ENCODE measurements at regions not wholly inside any gene's neighbourhood (a gene's known extent, or its start where the extent isn't known, plus 50 kb on each side); places are given as distances from the start of the nearest gene placed in this dataset.
"Not testable (repeated sequence)": the region's sequence is repeated elsewhere in the genome, so short reads cannot be mapped to it uniquely, and the experiment has no call there.

GRCh38 chr16:22586732-22587131, 76.0 kb downstream of the NPIPB5 start:
- H3K4me2 ChIP-seq (ENCODE audit: low read depth, low read length, poor library complexity, severe bottlenecking); H4K20me1 ChIP-seq (ENCODE audit: insufficient read depth, low read length, poor library complexity, severe bottlenecking); H2AFZ ChIP-seq (ENCODE audit: low read length); H3K9me3 ChIP-seq (ENCODE audit: insufficient read depth, low read depth, low read length); H3K4me1 ChIP-seq (ENCODE audit: insufficient read depth, low read length, poor library complexity, severe bottlenecking); H3F3A ChIP-seq (ENCODE audit: low read depth); H3K4me3 ChIP-seq (ENCODE audit: low read length, poor library complexity, severe bottlenecking); H3K79me2 ChIP-seq (ENCODE audit: insufficient read depth, low read length); H3K27me3 ChIP-seq (ENCODE audit: insufficient read depth, low read length, poor library complexity, severe bottlenecking); H3K9ac ChIP-seq (ENCODE audit: low read depth, low read length, poor library complexity, severe bottlenecking); H3K9me2 ChIP-seq (replicated peaks; ENCODE audit: low read depth, low read length); H3K36me3 ChIP-seq (ENCODE audit: insufficient read depth, low read length): not testable (repeated sequence)

- H3K4me2 ChIP-seq (ENCODE audit: low read depth, low read length, poor library complexity, severe bottlenecking); H3K4me3 ChIP-seq (ENCODE audit: low read length, poor library complexity, severe bottlenecking); H3K79me2 ChIP-seq (ENCODE audit: insufficient read depth, low read length); H3K9me3 ChIP-seq (ENCODE audit: insufficient read depth, low read depth, low read length); H2AFZ ChIP-seq (ENCODE audit: low read length); H3K9me2 ChIP-seq (replicated peaks; ENCODE audit: low read depth, low read length); H4K20me1 ChIP-seq (ENCODE audit: insufficient read depth, low read length, poor library complexity, severe bottlenecking); H3K9ac ChIP-seq (ENCODE audit: low read depth, low read length, poor library complexity, severe bottlenecking); H3F3A ChIP-seq (ENCODE audit: low read depth); H3K4me1 ChIP-seq (ENCODE audit: insufficient read depth, low read length, poor library complexity, severe bottlenecking); H3K36me3 ChIP-seq (ENCODE audit: insufficient read depth, low read length); H3K27me3 ChIP-seq (ENCODE audit: insufficient read depth, low read length, poor library complexity, severe bottlenecking): not testable (repeated sequence)
Observed at GRCh38 chr16:22589757-22590156, 79.1 kb downstream of the NPIPB5 start.

DNA sequence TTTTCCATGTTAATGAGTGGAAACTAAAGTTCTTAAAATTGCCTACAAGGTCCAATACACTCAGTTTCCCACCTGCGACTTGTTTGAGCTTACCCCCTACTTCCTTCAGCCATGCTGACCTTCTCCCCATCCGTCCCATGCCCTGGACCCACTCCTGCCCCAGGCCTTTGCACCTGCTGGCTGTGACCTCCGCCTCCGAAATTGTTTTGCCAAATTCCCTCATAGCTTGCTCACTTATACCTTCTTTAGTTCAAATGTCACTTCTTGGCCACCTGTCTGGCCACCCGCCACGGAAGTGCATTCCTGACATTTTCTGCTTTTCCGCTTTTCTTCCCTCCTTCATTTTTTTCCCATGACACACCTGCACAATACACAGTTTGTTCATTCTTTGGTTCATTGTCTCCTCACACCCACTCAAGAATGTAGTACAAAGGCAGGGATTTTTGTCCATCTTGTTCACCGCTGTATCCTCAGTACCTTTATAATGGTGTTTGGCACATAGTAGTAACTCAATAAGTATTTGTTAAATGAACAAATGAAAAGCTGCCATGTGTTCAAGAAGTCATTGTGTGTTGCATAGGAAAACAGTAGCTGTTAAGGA, 85.9 kb downstream of the NPIPB5 start:
- H3K9me3 ChIP-seq (ENCODE audit: insufficient read depth, low read depth, low read length); H4K20me1 ChIP-seq (ENCODE audit: insufficient read depth, low read length, poor library complexity, severe bottlenecking); H3K27me3 ChIP-seq (ENCODE audit: insufficient read depth, low read length, poor library complexity, severe bottlenecking); H3K9ac ChIP-seq (ENCODE audit: low read depth, low read length, poor library complexity, severe bottlenecking); H3K4me1 ChIP-seq (ENCODE audit: insufficient read depth, low read length, poor library complexity, severe bottlenecking); H3K9me2 ChIP-seq (replicated peaks; ENCODE audit: low read depth, low read length); H3K36me3 ChIP-seq (ENCODE audit: insufficient read depth, low read length); H3K79me2 ChIP-seq (ENCODE audit: insufficient read depth, low read length); H3F3A ChIP-seq (ENCODE audit: low read depth); H3K4me3 ChIP-seq (ENCODE audit: low read length, poor library complexity, severe bottlenecking); H2AFZ ChIP-seq (ENCODE audit: low read length); H3K4me2 ChIP-seq (ENCODE audit: low read depth, low read length, poor library complexity, severe bottlenecking): not testable (repeated sequence)

DNA sequence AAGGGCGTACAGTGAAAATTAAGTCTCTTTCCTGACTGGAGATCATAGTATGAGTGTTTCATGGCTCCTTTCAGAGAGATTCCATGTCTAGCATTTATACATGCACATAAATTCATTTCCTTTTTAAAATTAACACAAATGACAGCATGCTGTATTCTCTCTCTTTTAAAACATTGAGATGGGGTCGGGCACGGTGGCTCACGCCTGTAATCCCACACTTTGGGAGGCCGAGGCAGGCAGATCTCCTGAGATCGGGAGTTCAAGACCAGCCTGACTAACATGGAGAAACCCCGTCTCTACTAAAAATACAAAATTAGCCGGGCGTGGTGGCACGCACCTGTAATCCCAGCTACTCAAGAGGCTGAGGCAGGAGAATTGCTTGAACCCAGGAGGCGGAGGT, 93.1 kb downstream of the NPIPB5 start:
- H3K36me3 ChIP-seq (ENCODE audit: insufficient read depth, low read length); H3K4me2 ChIP-seq (ENCODE audit: low read depth, low read length, poor library complexity, severe bottlenecking); H3F3A ChIP-seq (ENCODE audit: low read depth); H3K27me3 ChIP-seq (ENCODE audit: insufficient read depth, low read length, poor library complexity, severe bottlenecking); H3K79me2 ChIP-seq (ENCODE audit: insufficient read depth, low read length); H3K4me1 ChIP-seq (ENCODE audit: insufficient read depth, low read length, poor library complexity, severe bottlenecking); H4K20me1 ChIP-seq (ENCODE audit: insufficient read depth, low read length, poor library complexity, severe bottlenecking); H3K4me3 ChIP-seq (ENCODE audit: low read length, poor library complexity, severe bottlenecking); H3K9me2 ChIP-seq (replicated peaks; ENCODE audit: low read depth, low read length); H2AFZ ChIP-seq (ENCODE audit: low read length); H3K9me3 ChIP-seq (ENCODE audit: insufficient read depth, low read depth, low read length); H3K9ac ChIP-seq (ENCODE audit: low read depth, low read length, poor library complexity, severe bottlenecking): not testable (repeated sequence)

- not testable (repeated sequence) for H3K4me2 ChIP-seq (ENCODE audit: low read depth, low read length, poor library complexity, severe bottlenecking)
Observed at GRCh38 chr16:22606619-22607018, 95.9 kb downstream of the NPIPB5 start.

GRCh38 chr16:22609798-22610197, 99.1 kb downstream of the NPIPB5 start:
- not testable (repeated sequence) for H3K4me1 ChIP-seq (ENCODE audit: insufficient read depth, low read length, poor library complexity, severe bottlenecking)

More at GRCh38 chr16:22606619-22607018, 95.9 kb downstream of the NPIPB5 start:
- not testable (repeated sequence) for H3F3A ChIP-seq (ENCODE audit: low read depth); H4K20me1 ChIP-seq (ENCODE audit: insufficient read depth, low read length, poor library complexity, severe bottlenecking); H2AFZ ChIP-seq (ENCODE audit: low read length); H3K27me3 ChIP-seq (ENCODE audit: insufficient read depth, low read length, poor library complexity, severe bottlenecking); H3K79me2 ChIP-seq (ENCODE audit: insufficient read depth, low read length); H3K9ac ChIP-seq (ENCODE audit: low read depth, low read length, poor library complexity, severe bottlenecking); H3K9me2 ChIP-seq (replicated peaks; ENCODE audit: low read depth, low read length); H3K9me3 ChIP-seq (ENCODE audit: insufficient read depth, low read depth, low read length); H3K4me1 ChIP-seq (ENCODE audit: insufficient read depth, low read length, poor library complexity, severe bottlenecking); H3K4me3 ChIP-seq (ENCODE audit: low read length, poor library complexity, severe bottlenecking); H3K36me3 ChIP-seq (ENCODE audit: insufficient read depth, low read length)

GRCh38 chr16:22611128-22611527, 100.4 kb downstream of the NPIPB5 start:
- not testable (repeated sequence) for H3K4me3 ChIP-seq (ENCODE audit: low read length, poor library complexity, severe bottlenecking); H3K9ac ChIP-seq (ENCODE audit: low read depth, low read length, poor library complexity, severe bottlenecking); H3K36me3 ChIP-seq (ENCODE audit: insufficient read depth, low read length); H3K9me3 ChIP-seq (ENCODE audit: insufficient read depth, low read depth, low read length); H3K4me2 ChIP-seq (ENCODE audit: low read depth, low read length, poor library complexity, severe bottlenecking); H3K27me3 ChIP-seq (ENCODE audit: insufficient read depth, low read length, poor library complexity, severe bottlenecking); H2AFZ ChIP-seq (ENCODE audit: low read length); H4K20me1 ChIP-seq (ENCODE audit: insufficient read depth, low read length, poor library complexity, severe bottlenecking); H3F3A ChIP-seq (ENCODE audit: low read depth); H3K4me1 ChIP-seq (ENCODE audit: insufficient read depth, low read length, poor library complexity, severe bottlenecking); H3K9me2 ChIP-seq (replicated peaks; ENCODE audit: low read depth, low read length); H3K79me2 ChIP-seq (ENCODE audit: insufficient read depth, low read length)

More at GRCh38 chr16:22609798-22610197, 99.1 kb downstream of the NPIPB5 start:
- H3K9me2 ChIP-seq (replicated peaks; ENCODE audit: low read depth, low read length); H3K9me3 ChIP-seq (ENCODE audit: insufficient read depth, low read depth, low read length); H3K9ac ChIP-seq (ENCODE audit: low read depth, low read length, poor library complexity, severe bottlenecking); H3K79me2 ChIP-seq (ENCODE audit: insufficient read depth, low read length); H3F3A ChIP-seq (ENCODE audit: low read depth); H3K27me3 ChIP-seq (ENCODE audit: insufficient read depth, low read length, poor library complexity, severe bottlenecking); H3K4me3 ChIP-seq (ENCODE audit: low read length, poor library complexity, severe bottlenecking); H4K20me1 ChIP-seq (ENCODE audit: insufficient read depth, low read length, poor library complexity, severe bottlenecking); H3K36me3 ChIP-seq (ENCODE audit: insufficient read depth, low read length); H3K4me2 ChIP-seq (ENCODE audit: low read depth, low read length, poor library complexity, severe bottlenecking); H2AFZ ChIP-seq (ENCODE audit: low read length): not testable (repeated sequence)

Data from Loucy (cell line).